Transverse colon (tissue), 4 donors: ENCODE measurements at regions not wholly inside any gene's neighbourhood (a gene's known extent, or its start where the extent isn't known, plus 50 kb on each side); places are given as distances from the start of the nearest gene placed in this dataset.

ENCODE experiments used
- DNase-seq: peaks from one replicate; pipeline ENCODE4 v3.0.0-alpha.2; 2019
- H3K27ac ChIP-seq, 4 donors: fragments of 200-600 bp; sonication (generic); 2 replicates each; pipeline ENCODE4 v1.5.1; 2016 to 2018; ENCODE audit warnings: inconsistent platforms in 4 of 4
- H3K27me3 ChIP-seq: fragments of 200-600 bp; sonication (generic); 2 replicates; pipeline ENCODE4 v1.5.1; 2017; ENCODE audit warnings: inconsistent platforms
- H3K36me3 ChIP-seq, 4 donors: fragments of 200-600 bp; sonication (generic); 2 replicates each; pipeline ENCODE4 v1.5.1; 2017 to 2019; ENCODE audit warnings: inconsistent platforms in 4 of 4
- H3K4me1 ChIP-seq, 4 donors: fragments of 200-600 bp; sonication (generic); 2 replicates each; pipeline ENCODE4 v1.5.1; 2017 to 2020; ENCODE audit warnings: inconsistent platforms in 4 of 4
- H3K4me3 ChIP-seq, 4 donors: fragments of 200-600 bp; sonication (generic); 1 replicate in 1 of 4; 2 replicates in 3 of 4; pipeline versions ENCODE4 v1.5.1 to v1.6.1; 2017 to 2019; ENCODE audit warnings: inconsistent platforms in 4 of 4
- H3K9me3 ChIP-seq, 2 donors: fragments of 200-600 bp; sonication (generic); 2 replicates each; pipeline ENCODE4 v1.5.1; 2017 to 2019; ENCODE audit warnings: inconsistent platforms in 2 of 2
- CTCF ChIP-seq, 5 experiments: fragments of 200-600 bp in 3 of 5; fragments of 450-650 bp in 2 of 5; sonication (generic) in 3 of 5; IDR thresholded peaks; 1 replicate in 2 of 5; 2 replicates in 3 of 5; pipeline ENCODE4 v1.5.1; 2016 to 2017; ENCODE audit warnings: antibody characterized with exemption in 5 of 5, inconsistent platforms in 3 of 5, mild to moderate bottlenecking in 2 of 5, moderate library complexity in 1 of 5
- EP300 ChIP-seq: sonication (generic); formaldehyde crosslinking; IDR thresholded peaks from one replicate; pipeline ENCODE4 v1.6.1; 2017; ENCODE audit warnings: antibody characterized with exemption, low read depth
- POLR2A ChIP-seq: fragments of 450-650 bp; IDR thresholded peaks from one replicate; pipeline ENCODE4 v1.6.1; 2016; ENCODE audit warnings: antibody characterized with exemption, mild to moderate bottlenecking, moderate library complexity
- POLR2AphosphoS5 ChIP-seq, 3 donors: sonication (generic); formaldehyde crosslinking; IDR thresholded peaks; one replicate each; pipeline ENCODE4 v1.6.1; 2016; ENCODE audit warnings: antibody characterized with exemption in 3 of 3
- WGBS, 2 donors: methylation state at CpG; one replicate each; pipeline ENCODE4 v1.1.5; 2018; ENCODE audit warnings: low coverage in 1 of 2; 5-methylcytosine and 5-hydroxymethylcytosine counted together
- in situ Hi-C, 4 donors: fragments of 200-750 bp; cut with MboI; loops; one replicate each; pipeline versions ENCODE4 v1.15.0 to v1.15.1; 2017; ENCODE audit warnings: low sequenced_read_pairs in 3 of 4, low pct_ligation_motif_present in 1 of 4, low pct_unique_long_range_greater_than_20kb in 1 of 4
- intact Hi-C: fragments of 100-400 bp; cut with DNase I; formaldehyde crosslinking; loops from one replicate; pipeline ENCODE4 v1.15.1; 2023; ENCODE audit warnings: low total_unique reads

DNA sequence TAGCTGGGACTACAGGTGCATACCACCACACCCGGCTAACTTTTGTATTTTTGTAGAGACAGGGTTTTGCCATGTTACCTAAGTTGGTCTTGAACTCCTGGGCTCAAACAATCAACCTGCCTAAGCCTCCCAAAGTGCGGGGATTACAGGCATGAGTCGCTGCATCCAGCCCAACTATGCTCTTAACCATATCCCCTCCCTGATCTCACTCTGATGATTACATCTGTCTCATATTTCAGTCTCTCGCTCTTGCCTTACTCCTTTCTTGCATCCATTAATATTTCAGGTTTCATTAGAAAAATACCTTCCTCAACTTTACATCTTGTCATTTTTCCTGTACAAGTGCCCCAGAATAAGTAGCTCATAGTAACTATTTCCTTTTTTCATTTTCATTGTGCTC is 61.0 kb upstream of the BASP1 start:
- DNase-seq = no peak
- TF ChIP-seq CTCF (IDR thresholded peaks at IDR 0.05) (no peak), EP300 (no peak), POLR2A (no peak), POLR2AphosphoS5 (IDR thresholded peaks at IDR 0.05) (no peak)
- intact Hi-C loops = no loop called here
- 94 to 100% methylated on average over 1 to 4 of the region's 4 CpGs for WGBS, 2 donors
- Histone ChIP-seq H3K4me1 (peaks cover 0 to 20% (median 6%) of the 10 kb centered on the region in 4 donors), H3K36me3 (no peaks in the 10 kb centered on the region), H3K4me3 (no peak overlapping the region), H3K27me3 (no peaks in the 10 kb centered on the region), H3K27ac (no peak overlapping the region), H3K9me3 (no peaks in the 10 kb centered on the region)
- in situ Hi-C loops = loop anchor here in 1 of 4 donors (25.0 kb wide), 1 partner anchor 219 kb away; the partner anchor contains the start of gene MYO10

- Histone ChIP-seq H3K27me3 (no peaks in the 10 kb centered on the region), H3K36me3 (no peaks in the 10 kb centered on the region), H3K9me3 (no peaks in the 10 kb centered on the region), H3K27ac (no peak overlapping the region), H3K4me1 (peaks cover 0 to 26% (median 9%) of the 10 kb centered on the region in 4 donors), H3K4me3 (no peak overlapping the region)
- DNase-seq = no peak
- 60 to 81% methylated on average over 2 to 5 of the region's 5 CpGs for WGBS, 2 donors
- TF ChIP-seq POLR2AphosphoS5 (IDR thresholded peaks at IDR 0.05) = no peak
- no peak for TF ChIP-seq EP300
- no peak for TF ChIP-seq CTCF (IDR thresholded peaks at IDR 0.05)
- TF ChIP-seq POLR2A = no peak
- in situ Hi-C loops = loop anchor here in 1 of 4 donors (25.0 kb wide), 1 partner anchor 220 kb away; the partner anchor contains the start of gene MYO10
- intact Hi-C loops = no loop called here
Measured at GRCh38 chr5:17157294-17157693, 60.1 kb upstream of the BASP1 start.

DNA sequence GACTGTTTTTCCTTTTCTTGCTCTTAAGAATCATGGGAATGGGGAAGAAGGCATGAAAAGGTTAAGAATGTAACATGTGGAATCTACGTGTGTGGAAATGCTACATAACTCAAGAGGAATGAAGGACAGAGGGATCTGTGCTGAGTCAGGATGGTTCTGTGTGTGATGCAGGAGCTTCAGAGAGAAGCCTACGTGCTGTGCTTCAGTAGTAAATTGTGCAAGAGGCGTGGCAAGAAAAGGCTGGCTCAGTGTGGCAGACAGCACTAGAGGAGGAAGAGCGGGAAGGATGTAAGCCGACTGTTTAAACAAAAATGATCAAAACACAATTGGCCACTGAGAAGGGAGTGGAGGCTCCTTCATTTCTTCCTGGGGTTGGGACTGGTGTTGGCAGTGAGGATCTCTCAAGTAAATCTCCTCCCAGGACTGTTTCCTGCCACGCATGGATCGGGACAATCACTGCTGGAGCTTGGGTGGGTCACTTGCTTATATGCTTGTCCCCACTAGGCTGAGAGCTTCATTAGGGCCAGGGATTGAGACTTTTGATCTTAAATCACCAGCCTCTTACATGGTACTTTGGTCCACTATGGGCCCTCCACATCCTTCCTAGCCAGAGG is 59.4 kb upstream of the BASP1 start:
- peak; percentile 41 for DNase-seq
- peak overlapping the region in 1 of 4 donors; percentile 3 for H3K27ac ChIP-seq

GRCh38 chr5:17160756-17161040 is 56.7 kb upstream of the BASP1 start:
- no peak for DNase-seq
- intact Hi-C loops (no loop called here), in situ Hi-C loops (loop anchor here in 1 of 4 donors (25.0 kb wide), 1 partner anchor 223 kb away; the partner anchor contains the start of gene MYO10)
- no peaks in the 10 kb centered on the region for H3K9me3 ChIP-seq
- H3K36me3 ChIP-seq = no peaks in the 10 kb centered on the region
- TF ChIP-seq POLR2AphosphoS5 (IDR thresholded peaks at IDR 0.05) = no peak
- no peak for TF ChIP-seq EP300
- no peak for TF ChIP-seq POLR2A
- no peak for TF ChIP-seq CTCF (IDR thresholded peaks at IDR 0.05)
- H3K27me3 ChIP-seq = no peaks in the 10 kb centered on the region
- WGBS, 2 donors = 80 to 85% methylated on average over 1 to 2 of the region's 2 CpGs
- peaks cover 0 to 28% (median 9%) of the 10 kb centered on the region in 4 donors for H3K4me1 ChIP-seq
- H3K4me3 ChIP-seq = no peak overlapping the region
- no peak overlapping the region for H3K27ac ChIP-seq

More for the DNA sequence above, 59.4 kb upstream of the BASP1 start:
- Histone ChIP-seq H3K9me3 (no peaks in the 10 kb centered on the region), H3K27me3 (no peaks in the 10 kb centered on the region), H3K36me3 (no peaks in the 10 kb centered on the region), H3K4me1 (peaks cover 0 to 28% (median 9%) of the 10 kb centered on the region in 4 donors), H3K4me3 (no peak overlapping the region)
- 46 to 49% methylated on average over 7 of the region's 7 CpGs for WGBS, 2 donors
- TF ChIP-seq CTCF (IDR thresholded peaks at IDR 0.05) (no peak), EP300 (no peak), POLR2A (no peak), POLR2AphosphoS5 (IDR thresholded peaks at IDR 0.05) (no peak)
- intact Hi-C loops (no loop called here), in situ Hi-C loops (loop anchor here in 1 of 4 donors (25.0 kb wide), 1 partner anchor 221 kb away; the partner anchor contains the start of gene MYO10)
